Keratinocyte (primary cell): ENCODE measurements at regions not wholly inside any gene's neighbourhood (a gene's known extent, or its start where the extent isn't known, plus 50 kb on each side); places are given as distances from the start of the nearest gene placed in this dataset.

Experiments used
- DNase-seq: peaks from one replicate; pipeline ENCODE4 v3.0.0-alpha.2; 2011; ENCODE audit warnings: low read depth, missing footprints, low spot score
- FAIRE-seq: peaks from 2 replicates; lab custom pipeline; 2011; peaks lifted over from hg19 to GRCh38; lab: Jason Lieb, UNC
- H2AFZ ChIP-seq: 2 replicates; pipeline ENCODE4 v1.6.0; 2012; ENCODE audit warnings: low read length, control low read depth, inconsistent platforms; ENCODE audit not compliant: control insufficient read depth
- H3K27ac ChIP-seq: 2 replicates; pipeline ENCODE4 v1.5.1; 2011; ENCODE audit warnings: low read length; ENCODE audit not compliant: control insufficient read depth, insufficient read depth
- H3K27me3 ChIP-seq: 3 replicates; pipeline ENCODE4 v1.6.0; 2011; ENCODE audit warnings: low read length; ENCODE audit not compliant: control insufficient read depth, insufficient read depth; ENCODE audit errors: extremely low read depth
- H3K36me3 ChIP-seq, 2 experiments: 2 replicates in 1 of 2; 3 replicates in 1 of 2; pipeline ENCODE4 v1.5.1; 2011; ENCODE audit warnings: low read length in 2 of 2, mild to moderate bottlenecking in 1 of 2; ENCODE audit not compliant: control insufficient read depth in 2 of 2, insufficient read depth in 2 of 2; ENCODE audit errors: extremely low read depth in 1 of 2
- H3K4me1 ChIP-seq: 3 replicates; pipeline ENCODE4 v1.5.1; 2011; ENCODE audit warnings: low read length; ENCODE audit not compliant: control insufficient read depth, insufficient read depth; ENCODE audit errors: extremely low read depth
- H3K4me2 ChIP-seq: 3 replicates; pipeline ENCODE4 v1.6.0; 2011; ENCODE audit warnings: low read depth, low read length; ENCODE audit not compliant: control insufficient read depth, insufficient read depth; ENCODE audit errors: extremely low read depth
- H3K4me3 ChIP-seq, 3 experiments: fragments of 200-600 bp in 1 of 3; sonication (generic) in 1 of 3; 2 replicates in 2 of 3; 3 replicates in 1 of 3; pipeline ENCODE4 v1.5.1; 2011 to 2016; ENCODE audit warnings: low read length in 3 of 3, mild to moderate bottlenecking in 3 of 3, control low read depth in 2 of 3, inconsistent platforms in 1 of 3, low read depth in 1 of 3, mixed read lengths in 1 of 3, mixed run types in 1 of 3, moderate library complexity in 1 of 3; ENCODE audit not compliant: control insufficient read depth in 2 of 3, insufficient read depth in 2 of 3; ENCODE audit errors: extremely low read depth in 1 of 3
- H3K79me2 ChIP-seq: 2 replicates; pipeline ENCODE4 v1.6.0; 2012; ENCODE audit warnings: low read length; ENCODE audit not compliant: control insufficient read depth, insufficient read depth
- H3K9ac ChIP-seq: 3 replicates; pipeline ENCODE4 v1.6.0; 2011; ENCODE audit warnings: low read length; ENCODE audit not compliant: control insufficient read depth, insufficient read depth; ENCODE audit errors: extremely low read depth
- H3K9me1 ChIP-seq: 3 replicates; pipeline ENCODE4 v1.6.0; 2011; ENCODE audit warnings: low read length; ENCODE audit not compliant: control insufficient read depth, insufficient read depth; ENCODE audit errors: extremely low read depth
- H3K9me3 ChIP-seq: 2 replicates; pipeline ENCODE4 v1.5.1; 2012; ENCODE audit warnings: low read depth, low read length; ENCODE audit not compliant: control insufficient read depth
- H4K20me1 ChIP-seq: 3 replicates; pipeline ENCODE4 v1.6.0; 2011; ENCODE audit warnings: low read length; ENCODE audit not compliant: control insufficient read depth, insufficient read depth; ENCODE audit errors: extremely low read depth
- EZH2 ChIP-seq: IDR thresholded peaks from one replicate; pipeline ENCODE4 v1.6.1; 2012; ENCODE audit warnings: inconsistent platforms, mild to moderate bottlenecking, low read length, moderate library complexity
- dilution Hi-C: fragments of 300-500 bp; cut with MboI; formaldehyde crosslinking; loops from one replicate; pipeline ENCODE4 v1.7.0; 2020; ENCODE audit warnings: low sequenced_read_pairs; ENCODE audit not compliant: extremely low pct_ligation_motif_present
- TF ChIP-seq, protein P1 (sequence below), 3 experiments: IDR thresholded peaks in 1 of 3; conservative IDR thresholded peaks in 1 of 3; optimal IDR thresholded peaks in 1 of 3; 2 replicates in 2 of 3; 3 replicates in 1 of 3; pipeline versions ENCODE3 to v1.5.1; 2011; ENCODE audit warnings: low read length in 3 of 3, mild to moderate bottlenecking in 3 of 3, moderate library complexity in 2 of 3, control low read depth in 1 of 3, inconsistent platforms in 1 of 3; ENCODE audit not compliant: insufficient read depth in 2 of 3; ENCODE audit errors: extremely low read depth in 1 of 3

DNA sequence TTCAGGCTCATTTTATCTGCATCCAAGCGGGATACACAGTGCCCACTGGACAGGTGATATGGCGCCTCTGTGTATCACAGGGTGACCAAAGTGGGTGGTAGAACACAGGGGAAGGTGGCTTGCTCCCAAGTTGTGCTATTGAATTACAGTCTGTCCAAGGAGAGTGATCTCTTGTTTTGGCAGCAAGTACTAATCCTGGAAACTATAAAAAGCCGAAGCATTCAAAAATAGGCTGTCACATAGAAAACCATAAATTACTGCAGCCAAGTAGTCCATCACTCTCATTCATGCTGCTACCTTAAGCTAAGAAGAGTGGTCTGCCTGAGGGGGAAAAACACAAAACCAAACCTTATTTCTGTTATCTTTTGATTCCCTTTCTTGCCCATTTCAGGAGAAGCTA is 237.1 kb upstream of the POU3F3 start:
- H3K4me3 ChIP-seq, result no peak overlapping the region
- H3K27me3 ChIP-seq, result no peaks in the 10 kb centered on the region
- no peak overlapping the region for H3K9ac ChIP-seq
- no peaks in the 10 kb centered on the region for H4K20me1 ChIP-seq
- FAIRE-seq (no peak), DNase-seq (no peak)
- H3K79me2 ChIP-seq, result no peaks in the 10 kb centered on the region
- H3K9me1 ChIP-seq, result no peaks in the 10 kb centered on the region
- TF ChIP-seq, protein P1, sequence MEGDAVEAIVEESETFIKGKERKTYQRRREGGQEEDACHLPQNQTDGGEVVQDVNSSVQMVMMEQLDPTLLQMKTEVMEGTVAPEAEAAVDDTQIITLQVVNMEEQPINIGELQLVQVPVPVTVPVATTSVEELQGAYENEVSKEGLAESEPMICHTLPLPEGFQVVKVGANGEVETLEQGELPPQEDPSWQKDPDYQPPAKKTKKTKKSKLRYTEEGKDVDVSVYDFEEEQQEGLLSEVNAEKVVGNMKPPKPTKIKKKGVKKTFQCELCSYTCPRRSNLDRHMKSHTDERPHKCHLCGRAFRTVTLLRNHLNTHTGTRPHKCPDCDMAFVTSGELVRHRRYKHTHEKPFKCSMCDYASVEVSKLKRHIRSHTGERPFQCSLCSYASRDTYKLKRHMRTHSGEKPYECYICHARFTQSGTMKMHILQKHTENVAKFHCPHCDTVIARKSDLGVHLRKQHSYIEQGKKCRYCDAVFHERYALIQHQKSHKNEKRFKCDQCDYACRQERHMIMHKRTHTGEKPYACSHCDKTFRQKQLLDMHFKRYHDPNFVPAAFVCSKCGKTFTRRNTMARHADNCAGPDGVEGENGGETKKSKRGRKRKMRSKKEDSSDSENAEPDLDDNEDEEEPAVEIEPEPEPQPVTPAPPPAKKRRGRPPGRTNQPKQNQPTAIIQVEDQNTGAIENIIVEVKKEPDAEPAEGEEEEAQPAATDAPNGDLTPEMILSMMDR (optimal IDR thresholded peaks at IDR 0.05 in 1 of 3, IDR thresholded peaks at IDR 0.05 in 1 of 3, conservative IDR thresholded peaks at IDR 0.05 in 1 of 3; ENCODE audit: extremely low read depth in 1 of 3, insufficient read depth in 2 of 3, low read length in 3 of 3), result no peak
- no peak for TF ChIP-seq EZH2
- dilution Hi-C loops, result no loop called here
- no peaks in the 10 kb centered on the region for H3K4me1 ChIP-seq
- H3K36me3 ChIP-seq, result no peaks in the 10 kb centered on the region
- H3K9me3 ChIP-seq, result no peaks in the 10 kb centered on the region
- H2AFZ ChIP-seq, result no peak overlapping the region
- no peak overlapping the region for H3K27ac ChIP-seq
- H3K4me2 ChIP-seq, result no peak overlapping the region

DNA sequence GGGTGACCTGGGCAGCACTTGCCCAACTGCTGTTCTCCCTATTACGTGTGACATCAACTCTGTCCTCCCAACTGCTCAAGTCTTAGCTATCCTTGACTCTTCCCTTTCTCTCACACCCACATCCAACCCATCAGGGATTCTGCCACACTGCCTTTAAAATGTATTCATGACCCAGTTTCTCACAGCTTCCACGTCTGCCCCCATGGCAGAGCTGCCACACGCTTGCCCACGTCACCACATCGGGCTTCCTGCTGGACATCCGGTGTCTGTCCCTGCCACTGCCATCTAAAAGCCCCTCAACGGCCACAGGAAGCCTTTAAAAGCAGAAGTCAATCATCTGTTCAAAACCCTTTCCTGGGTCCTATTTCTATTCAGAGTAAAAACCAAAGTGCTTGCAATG is 233.1 kb upstream of the POU3F3 start:
- Histone ChIP-seq H3K36me3 (no peaks in the 10 kb centered on the region), H2AFZ (no peak overlapping the region), H3K79me2 (no peaks in the 10 kb centered on the region), H3K27me3 (no peaks in the 10 kb centered on the region), H3K4me1 (no peaks in the 10 kb centered on the region), H3K9ac (no peak overlapping the region), H3K4me3 (no peak overlapping the region), H3K27ac (no peak overlapping the region), H4K20me1 (no peaks in the 10 kb centered on the region), H3K9me3 (no peaks in the 10 kb centered on the region), H3K9me1 (no peaks in the 10 kb centered on the region), H3K4me2 (no peak overlapping the region)
- TF ChIP-seq EZH2, result no peak
- TF ChIP-seq, protein P1 (optimal IDR thresholded peaks at IDR 0.05 in 1 of 3, IDR thresholded peaks at IDR 0.05 in 1 of 3, conservative IDR thresholded peaks at IDR 0.05 in 1 of 3; ENCODE audit: extremely low read depth in 1 of 3, insufficient read depth in 2 of 3, low read length in 3 of 3), result no peak
- dilution Hi-C loops, result no loop called here
- DNase-seq, result no peak
- FAIRE-seq, result no peak
